ENCODE measurements at regions not wholly inside any gene's neighbourhood (a gene's known extent, or its start where the extent isn't known, plus 50 kb on each side); places are given as distances from the start of the nearest gene placed in this dataset.

- ATAC-seq (no peak), DNase-seq (no peak)
- Mint-ChIP-seq H3K27me3 (peaks cover 26% of the 10 kb centered on the region), H3K4me3 (no peak overlapping the region), H3K27ac (no peak overlapping the region), H3K4me1 (no peaks in the 10 kb centered on the region), H3K9me3 (no peaks in the 10 kb centered on the region)
These were observed 179.6 kb downstream of the BLID start for GRCh38 chr11:121936370-121936769.

- peaks cover 28% of the 10 kb centered on the region for H3K27me3 Mint-ChIP-seq
- no peak overlapping the region for H3K4me3 Mint-ChIP-seq
- ATAC-seq (no peak), DNase-seq (no peak)
- H3K27ac Mint-ChIP-seq: no peak overlapping the region
- H3K4me1 Mint-ChIP-seq: no peaks in the 10 kb centered on the region
- H3K9me3 Mint-ChIP-seq: no peaks in the 10 kb centered on the region
These were observed 182.3 kb downstream of the BLID start for GRCh38 chr11:121933694-121934093.

- H3K27me3 Mint-ChIP-seq: peaks cover 28% of the 10 kb centered on the region
- ATAC-seq: no peak
- H3K9me3 Mint-ChIP-seq: no peaks in the 10 kb centered on the region
- no peak overlapping the region for H3K4me3 Mint-ChIP-seq
- H3K27ac Mint-ChIP-seq: no peak overlapping the region
- no peaks in the 10 kb centered on the region for H3K4me1 Mint-ChIP-seq
- no peak for DNase-seq
These were observed 182.7 kb downstream of the BLID start for GRCh38 chr11:121933294-121933693.

DNA sequence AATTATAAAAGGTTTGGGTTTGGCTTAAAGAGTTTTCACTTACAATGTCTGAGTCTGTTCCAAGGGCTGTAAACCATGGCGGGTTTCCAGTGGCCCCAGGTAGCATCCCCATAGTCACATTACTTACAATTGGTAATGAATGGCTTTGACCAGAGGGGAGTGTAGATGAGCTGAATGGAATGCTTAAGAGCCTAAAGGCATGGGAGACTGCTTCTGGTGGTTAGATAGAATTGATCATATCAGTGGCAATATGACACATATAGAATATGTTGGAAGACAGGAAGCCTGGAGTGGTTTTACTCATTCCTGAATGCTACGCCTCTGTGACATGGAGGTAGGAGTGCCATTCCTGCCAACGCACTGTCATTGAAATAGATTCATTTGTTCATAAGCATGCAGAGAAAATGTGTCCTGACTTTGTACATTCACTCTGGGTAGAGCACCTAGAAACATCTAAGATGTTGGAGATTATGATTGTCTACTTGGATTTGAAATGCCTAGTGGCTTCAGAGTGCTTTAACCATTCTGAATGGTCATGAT, 183.3 kb downstream of the BLID start:
- H3K4me1 Mint-ChIP-seq: no peaks in the 10 kb centered on the region
- no peaks in the 10 kb centered on the region for H3K9me3 Mint-ChIP-seq
- no peak overlapping the region for H3K27ac Mint-ChIP-seq
- peaks cover 30% of the 10 kb centered on the region for H3K27me3 Mint-ChIP-seq
- ATAC-seq (no peak), DNase-seq (no peak)
- H3K4me3 Mint-ChIP-seq: no peak overlapping the region

- Mint-ChIP-seq H3K9me3 (no peaks in the 10 kb centered on the region), H3K4me1 (no peaks in the 10 kb centered on the region), H3K27me3 (peaks cover 38% of the 10 kb centered on the region), H3K4me3 (no peak overlapping the region), H3K27ac (no peak overlapping the region)
- DNase-seq (no peak), ATAC-seq (no peak)
These were observed 184.2 kb downstream of the BLID start for GRCh38 chr11:121931748-121932352.

GRCh38 chr11:121931121-121931520, 184.9 kb downstream of the BLID start:
- Mint-ChIP-seq H3K4me1 (no peaks in the 10 kb centered on the region), H3K9me3 (no peaks in the 10 kb centered on the region), H3K27me3 (peaks cover 46% of the 10 kb centered on the region), H3K4me3 (no peak overlapping the region), H3K27ac (no peak overlapping the region)
- DNase-seq (no peak), ATAC-seq (no peak)

GRCh38 chr11:121930004-121930965, 185.7 kb downstream of the BLID start:
- Mint-ChIP-seq H3K9me3 (no peaks in the 10 kb centered on the region), H3K27ac (no peak overlapping the region), H3K4me3 (no peak overlapping the region), H3K4me1 (no peaks in the 10 kb centered on the region), H3K27me3 (peaks cover 48% of the 10 kb centered on the region)
- ATAC-seq: peak; percentile 48
- DNase-seq: no peak

GRCh38 chr11:121929581-121929980, 186.4 kb downstream of the BLID start:
- H3K9me3 Mint-ChIP-seq: no peaks in the 10 kb centered on the region

DNA sequence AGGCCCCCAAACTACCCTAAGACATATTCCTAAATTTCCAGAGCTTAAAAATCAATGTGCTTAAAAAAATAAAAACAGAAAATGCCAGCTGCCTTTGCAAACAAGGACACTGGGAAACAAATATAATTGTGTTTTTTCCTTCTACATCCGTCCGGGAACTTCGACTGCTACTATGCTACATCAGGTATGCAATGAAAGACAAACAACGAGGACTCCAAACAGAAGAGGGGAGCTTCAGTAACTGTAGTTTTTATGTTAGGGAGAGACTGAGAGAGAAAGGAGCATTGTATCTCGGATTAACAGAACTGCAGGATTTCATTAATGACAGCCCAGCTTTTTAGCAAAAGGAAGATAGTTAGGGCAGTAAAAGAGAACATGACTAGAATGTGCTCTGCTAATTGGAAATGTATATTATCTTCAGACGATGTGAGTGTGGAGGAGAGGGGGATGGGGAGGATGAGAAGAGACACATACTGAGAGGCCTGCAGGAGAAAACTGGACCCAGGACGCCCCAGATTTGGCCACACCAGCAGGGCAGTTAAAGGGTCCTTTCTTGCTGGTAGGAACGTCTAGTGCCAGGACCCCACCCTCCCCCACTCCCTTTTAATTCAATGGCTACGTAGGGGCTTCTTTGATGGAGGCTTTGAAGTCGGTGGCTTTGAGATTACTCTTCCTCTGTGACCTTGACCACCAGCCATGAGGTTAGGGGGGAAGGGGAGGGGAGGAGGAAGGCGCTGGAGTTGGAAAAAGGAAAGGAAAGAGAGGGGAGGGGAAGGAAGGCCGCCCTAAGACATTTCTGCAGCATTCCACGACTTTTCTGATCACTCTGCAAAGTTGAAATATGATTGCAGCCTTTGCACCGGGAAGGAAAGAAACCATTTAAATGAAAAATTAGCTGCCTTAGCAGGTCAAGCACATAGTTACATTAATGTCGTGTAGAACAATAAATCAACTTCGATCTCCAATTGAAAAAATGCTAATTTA, 187.1 kb downstream of the BLID start:
- Mint-ChIP-seq H3K4me1 (no peaks in the 10 kb centered on the region), H3K27me3 (peaks cover 48% of the 10 kb centered on the region), H3K4me3 (no peak overlapping the region), H3K27ac (no peak overlapping the region), H3K9me3 (no peaks in the 10 kb centered on the region)
- ATAC-seq: no peak
- no peak for DNase-seq

More at GRCh38 chr11:121929581-121929980, 186.4 kb downstream of the BLID start:
- no peak overlapping the region for H3K27ac Mint-ChIP-seq
- H3K4me1 Mint-ChIP-seq: no peaks in the 10 kb centered on the region
- no peak overlapping the region for H3K4me3 Mint-ChIP-seq
- ATAC-seq (no peak), DNase-seq (no peak)
- H3K27me3 Mint-ChIP-seq: peaks cover 48% of the 10 kb centered on the region

DNA sequence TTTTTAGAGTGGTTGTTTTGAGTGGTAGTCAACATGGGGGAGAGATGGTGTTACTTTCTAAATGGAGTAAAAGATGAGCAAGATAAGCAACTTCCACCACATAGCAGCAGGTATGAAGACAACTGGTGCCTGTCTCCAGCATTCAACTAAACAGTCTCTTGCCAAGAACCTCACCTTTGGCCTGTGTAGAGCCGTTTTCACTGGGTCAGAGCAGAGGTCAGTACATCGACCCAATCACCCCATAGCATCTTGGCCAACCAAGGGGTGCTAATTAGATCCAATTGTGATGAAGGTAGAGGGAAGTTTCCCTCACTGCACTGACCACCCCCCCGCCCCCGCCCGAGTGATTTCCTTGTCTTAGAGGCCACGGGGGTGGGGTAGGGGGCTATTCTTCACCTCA, 188.2 kb downstream of the BLID start:
- H3K27ac Mint-ChIP-seq: no peak overlapping the region
- H3K9me3 Mint-ChIP-seq: no peaks in the 10 kb centered on the region
- ATAC-seq (no peak), DNase-seq (no peak)
- no peaks in the 10 kb centered on the region for H3K4me1 Mint-ChIP-seq
- H3K27me3 Mint-ChIP-seq: peaks cover 37% of the 10 kb centered on the region
- H3K4me3 Mint-ChIP-seq: no peak overlapping the region

DNA sequence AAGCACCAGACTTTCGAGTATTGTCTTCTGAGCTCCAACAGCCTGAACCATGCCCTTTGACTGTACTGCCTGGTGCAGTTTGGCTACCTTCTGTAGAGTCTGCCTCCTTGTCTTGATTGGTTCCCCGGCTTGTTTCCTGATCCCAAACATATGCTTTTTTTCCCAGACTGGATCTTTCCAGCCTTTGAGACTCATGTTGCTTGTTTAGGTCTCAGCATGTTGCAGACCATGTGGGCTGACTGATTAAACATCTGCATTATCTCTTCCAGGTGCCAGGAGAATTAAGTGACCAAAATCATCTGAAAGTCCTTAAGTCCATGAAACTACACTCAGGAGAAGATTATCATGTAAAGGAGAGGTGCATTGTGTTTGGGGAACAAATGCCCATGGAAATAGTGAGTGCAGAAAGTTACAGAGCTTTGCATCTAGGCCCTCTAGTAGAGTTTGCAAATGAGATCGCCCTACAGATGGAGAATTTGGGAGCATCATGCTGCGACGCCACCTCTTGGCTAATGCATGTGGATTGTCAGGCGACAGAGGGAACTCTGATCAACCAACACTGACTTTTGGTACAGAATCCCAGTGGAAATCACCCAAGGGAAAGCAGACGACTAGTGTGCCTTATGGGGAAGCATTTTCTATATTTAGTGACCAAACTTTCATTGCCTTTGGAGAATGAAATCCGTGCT, 188.8 kb downstream of the BLID start:
- DNase-seq (no peak), ATAC-seq (no peak)
- Mint-ChIP-seq H3K9me3 (no peaks in the 10 kb centered on the region), H3K27me3 (peaks cover 36% of the 10 kb centered on the region), H3K4me3 (no peak overlapping the region), H3K4me1 (no peaks in the 10 kb centered on the region), H3K27ac (no peak overlapping the region)

DNA sequence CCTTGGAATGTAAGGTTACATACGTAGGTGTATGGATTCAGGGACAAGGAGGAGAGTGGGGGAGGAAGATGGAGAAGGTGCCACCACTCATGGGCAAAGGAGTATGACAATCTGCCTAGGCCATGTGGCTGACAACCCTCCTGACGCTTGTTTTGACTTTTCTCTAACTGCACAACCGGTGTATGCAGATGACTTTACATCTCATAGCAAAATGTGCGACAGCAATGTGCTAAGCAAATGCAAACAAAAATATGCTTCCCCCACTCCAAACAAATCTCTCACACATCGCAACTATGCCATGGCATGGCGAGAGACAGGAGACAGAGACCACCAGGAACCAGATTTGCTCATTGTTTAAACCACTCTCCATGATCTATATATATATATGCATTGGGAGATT, 191.8 kb downstream of the BLID start:
- Mint-ChIP-seq H3K4me3 (no peak overlapping the region), H3K27ac (no peak overlapping the region), H3K27me3 (peaks cover 31% of the 10 kb centered on the region), H3K9me3 (peaks cover 0 to 4% of the 10 kb centered on the region in 2 donors), H3K4me1 (no peaks in the 10 kb centered on the region)
- DNase-seq (no peak), ATAC-seq (no peak)

- Mint-ChIP-seq H3K9me3 (peaks cover 0 to 4% of the 10 kb centered on the region in 2 donors), H3K27me3 (peaks cover 8% of the 10 kb centered on the region), H3K4me3 (no peak overlapping the region), H3K4me1 (no peaks in the 10 kb centered on the region), H3K27ac (no peak overlapping the region)
- ATAC-seq: no peak
- DNase-seq: no peak
These were observed 198.5 kb downstream of the BLID start for GRCh38 chr11:121917482-121917881.

DNA sequence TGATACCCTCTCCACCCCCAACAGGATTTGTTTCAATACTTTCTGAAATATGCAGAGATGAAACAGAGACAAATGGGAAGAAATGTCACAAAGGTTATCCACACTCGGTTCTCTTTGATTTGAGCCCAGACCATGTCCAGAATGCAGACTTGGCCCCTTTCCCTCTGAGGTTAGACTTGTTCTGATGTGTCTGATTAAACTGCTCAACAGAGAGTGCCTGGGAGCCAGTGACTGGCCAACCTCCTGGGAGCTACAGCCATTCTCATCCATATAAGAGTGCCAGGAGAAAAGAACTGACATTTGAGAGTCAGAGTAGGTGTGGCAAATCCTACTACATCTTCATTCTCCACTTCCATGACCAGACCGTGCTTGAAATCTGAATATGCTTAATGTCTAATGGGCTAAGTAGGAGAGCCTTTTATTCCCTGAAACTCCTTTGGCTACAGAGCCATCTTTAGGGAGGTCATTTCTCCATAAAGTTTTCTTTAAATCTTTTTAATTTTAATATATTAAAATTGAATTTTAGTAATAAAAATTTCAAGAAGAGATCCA, 201.4 kb downstream of the BLID start:
- ATAC-seq (no peak), DNase-seq (no peak)
- Mint-ChIP-seq H3K27ac (no peak overlapping the region), H3K4me3 (no peak overlapping the region), H3K9me3 (no peaks in the 10 kb centered on the region), H3K4me1 (no peaks in the 10 kb centered on the region), H3K27me3 (peaks cover 9% of the 10 kb centered on the region)
